HL-60 (cell line): ENCODE measurements at regions not wholly inside any gene's neighbourhood (a gene's known extent, or its start where the extent isn't known, plus 50 kb on each side); places are given as distances from the start of the nearest gene placed in this dataset.

Experiments
- DNase-seq, 2 experiments: peaks; one replicate each; pipeline ENCODE4 v3.0.0-alpha.2; 2010 to 2020; ENCODE audit warnings: low read depth in 1 of 2, low spot score in 1 of 2
- H3K27ac ChIP-seq: fragments of 250-450 bp; sonication (Bioruptor Pico); replicated peaks from 2 replicates; pipeline ENCODE4 v1.5.1; 2020; ENCODE audit warnings: mild to moderate bottlenecking, moderate library complexity
- H3K27me3 ChIP-seq: fragments of 250-450 bp; sonication (Bioruptor Pico); 2 replicates; pipeline ENCODE4 v1.5.1; 2021; ENCODE audit warnings: mild to moderate bottlenecking, moderate library complexity; ENCODE audit not compliant: insufficient read depth, poor library complexity, severe bottlenecking
- H3K4me3 ChIP-seq: replicated peaks from 2 replicates; pipeline ENCODE4 v1.5.1; 2011; ENCODE audit warnings: mild to moderate bottlenecking, control low read depth, low read length; ENCODE audit not compliant: insufficient read depth
- CTCF ChIP-seq: IDR thresholded peaks from one replicate; pipeline ENCODE4 v1.5.1; 2011; ENCODE audit warnings: low read length, control low read depth, inconsistent platforms; ENCODE audit not compliant: insufficient read depth
- GABPA ChIP-seq: IDR thresholded peaks from 2 replicates; pipeline ENCODE4 v1.6.1; 2012; ENCODE audit warnings: low read depth
- POLR2AphosphoS5 ChIP-seq: IDR thresholded peaks from 2 replicates; pipeline ENCODE4 v1.6.1; 2012; ENCODE audit warnings: low read depth
- REST ChIP-seq: IDR thresholded peaks from 2 replicates; pipeline ENCODE4 v1.6.1; 2012; ENCODE audit warnings: low read depth; ENCODE audit not compliant: insufficient replicate concordance
- SPI1 ChIP-seq: IDR thresholded peaks from 2 replicates; pipeline ENCODE4 v1.6.1; 2012; ENCODE audit warnings: low read depth, mild to moderate bottlenecking, borderline replicate concordance

- no peak for DNase-seq
- H3K27ac ChIP-seq: no peak overlapping the region
- no peak overlapping the region for H3K4me3 ChIP-seq
- TF ChIP-seq GABPA (no peak), CTCF (no peak), POLR2AphosphoS5 (no peak), REST (no peak), SPI1 (no peak)
- H3K27me3 ChIP-seq: no peaks in the 10 kb centered on the region
Observed at GRCh38 chr9:29282121-29282520, 1708.8 kb upstream of the C9orf72 start.

- Histone ChIP-seq H3K27ac (no peak overlapping the region), H3K4me3 (no peak overlapping the region), H3K27me3 (no peaks in the 10 kb centered on the region)
- no peak for TF ChIP-seq GABPA
- no peak for TF ChIP-seq CTCF
- no peak for TF ChIP-seq POLR2AphosphoS5
- no peak for TF ChIP-seq REST
- no peak for DNase-seq
Observed at GRCh38 chr9:29285818-29286217, 1712.5 kb upstream of the C9orf72 start.

- Histone ChIP-seq H3K27me3 (no peaks in the 10 kb centered on the region), H3K27ac (no peak overlapping the region), H3K4me3 (no peak overlapping the region)
- no peak for DNase-seq
- TF ChIP-seq REST: no peak
- no peak for TF ChIP-seq POLR2AphosphoS5
- TF ChIP-seq CTCF: no peak
- TF ChIP-seq SPI1: no peak
- no peak for TF ChIP-seq GABPA
Observed at GRCh38 chr9:29289365-29289764, 1716.1 kb upstream of the C9orf72 start.
